Right atrium auricular region (tissue), 2 donors: ENCODE measurements at regions not wholly inside any gene's neighbourhood (a gene's known extent, or its start where the extent isn't known, plus 50 kb on each side); places are given as distances from the start of the nearest gene placed in this dataset.

ENCODE experiments used
- DNase-seq: peaks from one replicate; pipeline ENCODE4 v3.0.0-alpha.2; 2019; ENCODE audit warnings: low spot score
- H3K27ac ChIP-seq, 2 donors: fragments of 200-600 bp; sonication (generic); 1 replicate in 1 of 2; 2 replicates in 1 of 2; pipeline ENCODE4 v1.5.1; 2016 to 2019
- H3K27me3 ChIP-seq, 2 donors: fragments of 200-600 bp; sonication (generic); one replicate each; pipeline versions ENCODE4 v1.5.1 to v1.6.0; 2017 to 2019
- H3K36me3 ChIP-seq: fragments of 200-600 bp; sonication (generic); one replicate; pipeline ENCODE4 v1.5.1; 2016
- H3K4me1 ChIP-seq, 2 donors: fragments of 200-600 bp; sonication (generic); one replicate each; pipeline versions ENCODE4 v1.5.1 to v1.6.0; 2017 to 2019
- H3K4me3 ChIP-seq, 2 donors: fragments of 200-600 bp; sonication (generic); 1 replicate in 1 of 2; 2 replicates in 1 of 2; pipeline ENCODE4 v1.5.1; 2017 to 2019; ENCODE audit warnings: mild to moderate bottlenecking in 1 of 2, moderate library complexity in 1 of 2
- H3K9me3 ChIP-seq, 2 donors: fragments of 200-600 bp; sonication (generic); one replicate each; pipeline ENCODE4 v1.5.1; 2019
- TF ChIP-seq, protein P1 (sequence below), 2 donors: fragments of 200-600 bp; sonication (generic); IDR thresholded peaks; one replicate each; pipeline ENCODE4 v1.5.1; 2019; ENCODE audit warnings: antibody characterized with exemption in 2 of 2

- Histone ChIP-seq H3K36me3 (no peaks in the 10 kb centered on the region), H3K27ac (no peak overlapping the region), H3K27me3 (no peaks in the 10 kb centered on the region), H3K9me3 (peaks cover 0 to 12% of the 10 kb centered on the region in 2 donors), H3K4me1 (no peaks in the 10 kb centered on the region), H3K4me3 (no peak overlapping the region)
- TF ChIP-seq, protein P1, sequence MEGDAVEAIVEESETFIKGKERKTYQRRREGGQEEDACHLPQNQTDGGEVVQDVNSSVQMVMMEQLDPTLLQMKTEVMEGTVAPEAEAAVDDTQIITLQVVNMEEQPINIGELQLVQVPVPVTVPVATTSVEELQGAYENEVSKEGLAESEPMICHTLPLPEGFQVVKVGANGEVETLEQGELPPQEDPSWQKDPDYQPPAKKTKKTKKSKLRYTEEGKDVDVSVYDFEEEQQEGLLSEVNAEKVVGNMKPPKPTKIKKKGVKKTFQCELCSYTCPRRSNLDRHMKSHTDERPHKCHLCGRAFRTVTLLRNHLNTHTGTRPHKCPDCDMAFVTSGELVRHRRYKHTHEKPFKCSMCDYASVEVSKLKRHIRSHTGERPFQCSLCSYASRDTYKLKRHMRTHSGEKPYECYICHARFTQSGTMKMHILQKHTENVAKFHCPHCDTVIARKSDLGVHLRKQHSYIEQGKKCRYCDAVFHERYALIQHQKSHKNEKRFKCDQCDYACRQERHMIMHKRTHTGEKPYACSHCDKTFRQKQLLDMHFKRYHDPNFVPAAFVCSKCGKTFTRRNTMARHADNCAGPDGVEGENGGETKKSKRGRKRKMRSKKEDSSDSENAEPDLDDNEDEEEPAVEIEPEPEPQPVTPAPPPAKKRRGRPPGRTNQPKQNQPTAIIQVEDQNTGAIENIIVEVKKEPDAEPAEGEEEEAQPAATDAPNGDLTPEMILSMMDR (IDR thresholded peaks at IDR 0.05), result no peak
- DNase-seq, result no peak
Measured at GRCh38 chr2:60271713-60272112, 281.7 kb downstream of the BCL11A start.

- no peak overlapping the region for H3K27ac ChIP-seq
- peaks cover 0 to 12% of the 10 kb centered on the region in 2 donors for H3K9me3 ChIP-seq
- H3K4me3 ChIP-seq, result no peak overlapping the region
- H3K36me3 ChIP-seq, result no peaks in the 10 kb centered on the region
- DNase-seq, result no peak
- TF ChIP-seq, protein P1 (IDR thresholded peaks at IDR 0.05), result no peak
- H3K4me1 ChIP-seq, result no peaks in the 10 kb centered on the region
- H3K27me3 ChIP-seq, result no peaks in the 10 kb centered on the region
Measured at GRCh38 chr2:60271131-60271530, 282.3 kb downstream of the BCL11A start.

- Histone ChIP-seq H3K4me1 (no peaks in the 10 kb centered on the region), H3K27me3 (no peaks in the 10 kb centered on the region), H3K4me3 (no peak overlapping the region), H3K36me3 (no peaks in the 10 kb centered on the region), H3K27ac (no peak overlapping the region), H3K9me3 (no peaks in the 10 kb centered on the region)
- no peak for DNase-seq
- TF ChIP-seq, protein P1 (IDR thresholded peaks at IDR 0.05), result no peak
Measured at GRCh38 chr2:60268661-60269060, 284.8 kb downstream of the BCL11A start.

DNA sequence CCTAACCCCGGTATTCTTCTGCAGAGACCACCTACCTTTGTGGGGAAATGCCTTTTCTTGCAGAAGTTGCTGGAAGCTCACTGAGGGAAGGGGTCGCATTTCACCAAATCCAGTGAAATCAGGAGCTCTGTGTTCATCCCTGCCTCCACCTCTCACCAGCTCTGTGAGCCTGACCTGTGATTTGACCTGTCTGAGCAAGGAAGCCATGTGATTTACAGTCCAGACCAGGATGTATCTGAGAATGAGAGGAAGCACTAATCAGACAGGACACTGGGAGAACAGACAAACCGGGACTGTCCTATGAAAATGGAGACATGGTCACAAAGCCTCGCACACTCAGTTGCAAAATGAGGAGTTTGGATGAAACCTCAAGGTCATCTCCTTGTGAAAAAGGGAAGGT lies 285.4 kb downstream of the BCL11A start:
- no peaks in the 10 kb centered on the region for H3K36me3 ChIP-seq
- no peak overlapping the region for H3K27ac ChIP-seq
- no peak for DNase-seq

DNA sequence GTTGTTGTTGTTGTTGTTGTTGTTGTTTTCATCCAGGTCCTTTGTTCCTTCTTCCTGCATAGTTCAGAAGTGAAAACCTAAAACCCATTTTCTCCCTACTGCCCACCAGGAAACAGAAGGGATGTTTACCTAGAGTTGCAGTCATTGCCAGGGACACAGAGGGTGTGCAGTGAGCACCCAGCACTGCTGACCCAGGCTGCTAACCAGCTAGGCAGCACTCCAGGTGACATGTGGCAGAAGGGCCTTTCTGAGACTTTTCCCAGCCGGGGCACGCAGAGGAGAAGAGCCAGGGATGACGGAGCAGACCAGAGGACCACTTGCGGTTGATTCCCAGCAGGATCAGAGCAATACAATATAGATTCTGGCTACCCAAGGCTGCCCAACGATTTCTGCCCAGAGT lies 286.3 kb downstream of the BCL11A start:
- no peak overlapping the region for H3K4me3 ChIP-seq
- no peaks in the 10 kb centered on the region for H3K9me3 ChIP-seq
- H3K36me3 ChIP-seq, result no peaks in the 10 kb centered on the region
- H3K27me3 ChIP-seq, result no peaks in the 10 kb centered on the region
- no peak overlapping the region for H3K27ac ChIP-seq
- no peak for DNase-seq
- no peaks in the 10 kb centered on the region for H3K4me1 ChIP-seq
- TF ChIP-seq, protein P1 (IDR thresholded peaks at IDR 0.05), result no peak

More for the DNA sequence above, 285.4 kb downstream of the BCL11A start:
- no peak overlapping the region for H3K4me3 ChIP-seq
- TF ChIP-seq, protein P1 (IDR thresholded peaks at IDR 0.05), result no peak
- H3K9me3 ChIP-seq, result no peaks in the 10 kb centered on the region
- no peaks in the 10 kb centered on the region for H3K27me3 ChIP-seq
- no peaks in the 10 kb centered on the region for H3K4me1 ChIP-seq

GRCh38 chr2:60262178-60262577 lies 291.3 kb downstream of the BCL11A start:
- TF ChIP-seq, protein P1 (IDR thresholded peaks at IDR 0.05), result no peak
- no peak overlapping the region for H3K4me3 ChIP-seq
- DNase-seq, result no peak
- H3K27ac ChIP-seq, result no peak overlapping the region
- H3K4me1 ChIP-seq, result no peaks in the 10 kb centered on the region
- no peaks in the 10 kb centered on the region for H3K36me3 ChIP-seq
- H3K9me3 ChIP-seq, result no peaks in the 10 kb centered on the region
- H3K27me3 ChIP-seq, result no peaks in the 10 kb centered on the region
